ENCODE measurements at regions not wholly inside any gene's neighbourhood (a gene's known extent, or its start where the extent isn't known, plus 50 kb on each side); places are given as distances from the start of the nearest gene placed in this dataset.

GRCh38 chr5:100974082-100974481 is 71.0 kb upstream of the ST8SIA4 start:
- TF ChIP-seq, protein P1, sequence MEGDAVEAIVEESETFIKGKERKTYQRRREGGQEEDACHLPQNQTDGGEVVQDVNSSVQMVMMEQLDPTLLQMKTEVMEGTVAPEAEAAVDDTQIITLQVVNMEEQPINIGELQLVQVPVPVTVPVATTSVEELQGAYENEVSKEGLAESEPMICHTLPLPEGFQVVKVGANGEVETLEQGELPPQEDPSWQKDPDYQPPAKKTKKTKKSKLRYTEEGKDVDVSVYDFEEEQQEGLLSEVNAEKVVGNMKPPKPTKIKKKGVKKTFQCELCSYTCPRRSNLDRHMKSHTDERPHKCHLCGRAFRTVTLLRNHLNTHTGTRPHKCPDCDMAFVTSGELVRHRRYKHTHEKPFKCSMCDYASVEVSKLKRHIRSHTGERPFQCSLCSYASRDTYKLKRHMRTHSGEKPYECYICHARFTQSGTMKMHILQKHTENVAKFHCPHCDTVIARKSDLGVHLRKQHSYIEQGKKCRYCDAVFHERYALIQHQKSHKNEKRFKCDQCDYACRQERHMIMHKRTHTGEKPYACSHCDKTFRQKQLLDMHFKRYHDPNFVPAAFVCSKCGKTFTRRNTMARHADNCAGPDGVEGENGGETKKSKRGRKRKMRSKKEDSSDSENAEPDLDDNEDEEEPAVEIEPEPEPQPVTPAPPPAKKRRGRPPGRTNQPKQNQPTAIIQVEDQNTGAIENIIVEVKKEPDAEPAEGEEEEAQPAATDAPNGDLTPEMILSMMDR (IDR thresholded peaks at IDR 0.05; ENCODE audit: borderline replicate concordance, extremely low read depth, low read length, poor library complexity, severe bottlenecking): no peak
- TF ChIP-seq EZH2 (IDR thresholded peaks at IDR 0.05; ENCODE audit: borderline replicate concordance, low read depth, low read length, severe bottlenecking): no peak

Data from DND-41 (cell line).